Body of pancreas (tissue), 4 donors: ENCODE measurements at regions not wholly inside any gene's neighbourhood (a gene's known extent, or its start where the extent isn't known, plus 50 kb on each side); places are given as distances from the start of the nearest gene placed in this dataset.

Source experiments
- ATAC-seq: fragments of 150-250 bp; one replicate; pipeline ENCODE4 v1.9.1; 2016
- DNase-seq, 4 donors: peaks; one replicate each; pipeline ENCODE4 v3.0.0-alpha.2; 2019
- H3K27ac ChIP-seq, 4 donors: fragments of 200-600 bp; sonication (generic); 1 replicate in 3 of 4; 2 replicates in 1 of 4; pipeline versions ENCODE4 v1.5.1 to v1.6.1; 2016 to 2019; ENCODE audit warnings: mild to moderate bottlenecking in 1 of 4, mixed read lengths in 1 of 4, moderate library complexity in 1 of 4
- H3K27me3 ChIP-seq, 2 donors: fragments of 200-600 bp; sonication (generic); one replicate each; pipeline ENCODE4 v1.6.0; 2016; ENCODE audit warnings: mild to moderate bottlenecking in 1 of 2
- H3K36me3 ChIP-seq, 2 donors: fragments of 200-600 bp; sonication (generic); replicated peaks in 1 of 2; 2 replicates each; pipeline ENCODE4 v1.5.1; 2016; ENCODE audit warnings: low read depth in 2 of 2; ENCODE audit not compliant: insufficient read depth in 1 of 2
- H3K4me1 ChIP-seq: fragments of 200-600 bp; sonication (generic); one replicate; pipeline ENCODE4 v1.6.0; 2016
- H3K4me3 ChIP-seq, 2 donors: fragments of 200-600 bp; sonication (generic); 1 replicate in 1 of 2; 2 replicates in 1 of 2; pipeline ENCODE4 v1.5.1; 2016 to 2019
- H3K9me3 ChIP-seq, 3 donors: fragments of 200-600 bp; sonication (generic); 1 replicate in 2 of 3; 2 replicates in 1 of 3; pipeline ENCODE4 v1.5.1; 2016
- POLR2A ChIP-seq, 3 donors: fragments of 450-650 bp; IDR thresholded peaks; one replicate each; pipeline ENCODE4 v1.6.1; 2016; ENCODE audit warnings: antibody characterized with exemption in 3 of 3, mild to moderate bottlenecking in 2 of 3
- WGBS, 2 donors: methylation state at CpG; one replicate each; pipeline ENCODE4 v1.1.5; 2017; 5-methylcytosine and 5-hydroxymethylcytosine counted together
- intact Hi-C: fragments of 100-400 bp; cut with DNase I; formaldehyde crosslinking; loops from one replicate; pipeline ENCODE4 v1.15.1; 2023
- TF ChIP-seq, protein P1 (sequence below), 7 experiments: fragments of 450-650 bp in 4 of 7; fragments of 200-600 bp in 3 of 7; sonication (generic) in 3 of 7; IDR thresholded peaks; one replicate each; pipeline ENCODE4 v1.5.1; 2016 to 2019; ENCODE audit warnings: antibody characterized with exemption in 7 of 7

DNA sequence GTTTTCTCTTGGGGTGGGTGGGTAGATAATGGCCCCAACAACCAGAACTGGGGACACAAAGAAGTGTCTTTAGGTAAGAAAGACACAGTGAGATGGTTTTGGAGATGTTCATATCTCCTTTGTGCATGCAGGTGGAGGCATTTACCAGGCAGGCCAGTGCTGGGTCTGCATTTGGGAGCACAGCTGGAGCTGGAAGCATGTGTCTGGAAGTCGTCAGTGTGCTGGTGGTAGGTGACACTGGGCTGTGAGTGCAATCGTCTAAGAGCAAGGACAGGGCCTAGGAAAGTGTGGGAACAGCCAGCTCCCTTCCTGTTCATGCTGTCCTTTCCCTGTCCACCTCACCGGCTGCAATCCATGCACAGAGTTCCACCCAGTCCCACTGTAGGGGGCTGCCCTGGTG is 88.3 kb upstream of the ZNF32 start:
- ATAC-seq (no peak), DNase-seq (no peak)
- H3K36me3 ChIP-seq, result no peaks in the 10 kb centered on the region
- 55 to 56% methylated on average over 3 of the region's 3 CpGs for WGBS, 2 donors
- H3K27me3 ChIP-seq, result no peaks in the 10 kb centered on the region
- H3K27ac ChIP-seq, result no peak overlapping the region
- TF ChIP-seq, protein P1, sequence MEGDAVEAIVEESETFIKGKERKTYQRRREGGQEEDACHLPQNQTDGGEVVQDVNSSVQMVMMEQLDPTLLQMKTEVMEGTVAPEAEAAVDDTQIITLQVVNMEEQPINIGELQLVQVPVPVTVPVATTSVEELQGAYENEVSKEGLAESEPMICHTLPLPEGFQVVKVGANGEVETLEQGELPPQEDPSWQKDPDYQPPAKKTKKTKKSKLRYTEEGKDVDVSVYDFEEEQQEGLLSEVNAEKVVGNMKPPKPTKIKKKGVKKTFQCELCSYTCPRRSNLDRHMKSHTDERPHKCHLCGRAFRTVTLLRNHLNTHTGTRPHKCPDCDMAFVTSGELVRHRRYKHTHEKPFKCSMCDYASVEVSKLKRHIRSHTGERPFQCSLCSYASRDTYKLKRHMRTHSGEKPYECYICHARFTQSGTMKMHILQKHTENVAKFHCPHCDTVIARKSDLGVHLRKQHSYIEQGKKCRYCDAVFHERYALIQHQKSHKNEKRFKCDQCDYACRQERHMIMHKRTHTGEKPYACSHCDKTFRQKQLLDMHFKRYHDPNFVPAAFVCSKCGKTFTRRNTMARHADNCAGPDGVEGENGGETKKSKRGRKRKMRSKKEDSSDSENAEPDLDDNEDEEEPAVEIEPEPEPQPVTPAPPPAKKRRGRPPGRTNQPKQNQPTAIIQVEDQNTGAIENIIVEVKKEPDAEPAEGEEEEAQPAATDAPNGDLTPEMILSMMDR (IDR thresholded peaks at IDR 0.05), result no peak
- no peak for TF ChIP-seq POLR2A (IDR thresholded peaks at IDR 0.05)
- no peaks in the 10 kb centered on the region for H3K4me1 ChIP-seq
- H3K9me3 ChIP-seq, result no peaks in the 10 kb centered on the region
- no peak overlapping the region for H3K4me3 ChIP-seq
- intact Hi-C loops, result no loop called here

- WGBS, 2 donors, result 73 to 86% methylated on average over 2 of the region's 2 CpGs
- no peaks in the 10 kb centered on the region for H3K27me3 ChIP-seq
- intact Hi-C loops, result no loop called here
- DNase-seq, result no peak
- no peak for ATAC-seq
- H3K4me3 ChIP-seq, result no peak overlapping the region
- TF ChIP-seq, protein P1 (IDR thresholded peaks at IDR 0.05), result no peak
- TF ChIP-seq POLR2A (IDR thresholded peaks at IDR 0.05), result no peak
- H3K4me1 ChIP-seq, result no peaks in the 10 kb centered on the region
- H3K9me3 ChIP-seq, result no peaks in the 10 kb centered on the region
- H3K27ac ChIP-seq, result no peak overlapping the region
- no peaks in the 10 kb centered on the region for H3K36me3 ChIP-seq
Observed at GRCh38 chr10:43735907-43736306, 87.2 kb upstream of the ZNF32 start.

DNA sequence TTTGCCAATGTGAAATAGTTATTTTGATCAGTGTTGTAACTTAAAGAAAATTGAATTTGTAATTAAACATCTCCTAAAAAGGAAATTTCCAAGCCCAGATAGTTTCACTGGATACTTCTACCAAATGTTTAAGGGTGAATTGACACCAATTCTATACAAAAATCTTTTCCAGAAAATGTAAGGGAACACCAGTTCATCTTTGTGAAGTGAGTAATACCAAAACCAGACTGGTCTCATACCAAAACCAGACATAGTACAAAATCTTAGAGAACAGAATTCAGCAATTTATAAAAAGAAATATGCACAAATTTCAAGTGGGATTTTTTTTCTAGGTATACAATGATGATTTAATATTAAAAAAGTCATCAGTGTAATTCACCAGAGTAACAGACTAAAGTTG is 86.0 kb upstream of the ZNF32 start:
- no peaks in the 10 kb centered on the region for H3K27me3 ChIP-seq
- no peak for ATAC-seq
- H3K9me3 ChIP-seq, result peaks cover 0 to 6% (median 0%) of the 10 kb centered on the region in 3 donors
- no peak overlapping the region for H3K27ac ChIP-seq
- no peak overlapping the region for H3K4me3 ChIP-seq
- no peaks in the 10 kb centered on the region for H3K36me3 ChIP-seq
- no peak for TF ChIP-seq POLR2A (IDR thresholded peaks at IDR 0.05)
- TF ChIP-seq, protein P1 (IDR thresholded peaks at IDR 0.05), result no peak
- DNase-seq, result no peak
- no peaks in the 10 kb centered on the region for H3K4me1 ChIP-seq
- intact Hi-C loops, result no loop called here

GRCh38 chr10:43731486-43731885 is 82.8 kb upstream of the ZNF32 start:
- WGBS, 2 donors, result 76 to 89% methylated on average over 3 of the region's 3 CpGs
- no peak for DNase-seq
- TF ChIP-seq POLR2A (IDR thresholded peaks at IDR 0.05), result no peak
- TF ChIP-seq, protein P1 (IDR thresholded peaks at IDR 0.05), result no peak
- no peak overlapping the region for H3K27ac ChIP-seq
- H3K9me3 ChIP-seq, result peaks cover 0 to 13% (median 0%) of the 10 kb centered on the region in 3 donors
- H3K4me1 ChIP-seq, result no peaks in the 10 kb centered on the region
- no peaks in the 10 kb centered on the region for H3K27me3 ChIP-seq
- H3K36me3 ChIP-seq, result no peaks in the 10 kb centered on the region
- H3K4me3 ChIP-seq, result no peak overlapping the region
- intact Hi-C loops, result no loop called here
- ATAC-seq, result no peak

GRCh38 chr10:43728425-43728824 is 79.7 kb upstream of the ZNF32 start:
- Histone ChIP-seq H3K4me3 (no peak overlapping the region), H3K27ac (no peak overlapping the region), H3K9me3 (peaks cover 0 to 13% (median 0%) of the 10 kb centered on the region in 3 donors), H3K4me1 (no peaks in the 10 kb centered on the region), H3K36me3 (no peaks in the 10 kb centered on the region), H3K27me3 (no peaks in the 10 kb centered on the region)
- no peak for DNase-seq
- TF ChIP-seq, protein P1 (IDR thresholded peaks at IDR 0.05), result no peak
- no peak for TF ChIP-seq POLR2A (IDR thresholded peaks at IDR 0.05)
- no peak for ATAC-seq
- intact Hi-C loops, result no loop called here
- WGBS, 2 donors, result 69 to 70% methylated on average over 2 to 26 of the region's 26 CpGs
